IPS DF 4.7 (cell line): ENCODE measurements at regions not wholly inside any gene's neighbourhood (a gene's known extent, or its start where the extent isn't known, plus 50 kb on each side); places are given as distances from the start of the nearest gene placed in this dataset.

Experiments used
- DNase-seq: peaks from one replicate; pipeline ENCODE4 v3.0.0-alpha.2; 2013; ENCODE audit warnings: low spot score; ENCODE audit errors: extremely low read depth

- DNase-seq = no peak
Observed at GRCh38 chr10:79007421-79008319, 61.1 kb upstream of the ZMIZ1 start.

- DNase-seq = no peak
Observed at GRCh38 chr10:79009145-79009544, 59.6 kb upstream of the ZMIZ1 start.

GRCh38 chr10:79012567-79012966 is 56.2 kb upstream of the ZMIZ1 start:
- DNase-seq = no peak

GRCh38 chr10:79013406-79013987 is 55.3 kb upstream of the ZMIZ1 start:
- DNase-seq = no peak

- no peak for DNase-seq
Observed at GRCh38 chr10:79014796-79015195, 54.0 kb upstream of the ZMIZ1 start.

- no peak for DNase-seq
Observed at GRCh38 chr10:79017882-79018520, 50.8 kb upstream of the ZMIZ1 start.

GRCh38 chr10:79018521-79019011 is 50.2 kb upstream of the ZMIZ1 start:
- no peak for DNase-seq
